ENCODE measurements at regions not wholly inside any gene's neighbourhood (a gene's known extent, or its start where the extent isn't known, plus 50 kb on each side); places are given as distances from the start of the nearest gene placed in this dataset.

DNA sequence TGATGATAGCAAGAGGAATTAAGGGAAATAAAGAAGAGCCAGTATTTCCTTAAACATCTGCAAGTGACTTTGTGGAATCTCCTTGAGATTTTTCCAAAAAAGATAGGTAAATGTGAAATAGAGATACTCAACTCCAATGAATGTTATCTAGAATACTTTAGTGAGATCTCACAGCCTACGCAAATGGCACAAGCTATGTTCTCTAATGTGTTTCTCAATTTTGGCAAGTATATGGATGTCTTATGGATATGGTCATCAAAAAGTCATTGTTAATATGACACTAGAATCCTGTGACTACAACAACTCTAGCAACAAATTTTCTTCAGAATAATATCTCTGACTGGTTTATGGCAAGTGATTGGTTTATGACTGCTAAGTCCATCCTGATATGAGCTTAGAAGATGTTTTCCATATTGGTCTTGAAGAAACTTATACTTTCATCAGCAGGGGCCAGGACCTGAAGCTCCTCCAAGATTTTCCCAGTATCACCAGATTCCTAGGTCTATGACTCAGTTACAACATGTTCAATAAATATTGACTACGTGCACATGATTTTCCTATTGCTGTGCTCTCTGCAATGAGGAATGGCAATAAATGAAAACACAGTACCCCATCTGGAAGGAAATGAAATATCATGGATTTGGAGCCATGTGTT is 170.9 kb upstream of the THBS1 start (continued):
- TF ChIP-seq KDM5A (IDR thresholded peaks at IDR 0.05; ENCODE audit: low read length): no peak
- TF ChIP-seq SUZ12 (IDR thresholded peaks at IDR 0.05; ENCODE audit: low read length): no peak
- no peak for TF ChIP-seq RAD21 (IDR thresholded peaks at IDR 0.05 in 1 of 2, conservative IDR thresholded peaks at IDR 0.05 in 1 of 2; ENCODE audit: low read depth in 2 of 2, low read length in 2 of 2)
- TF ChIP-seq NRF1 (IDR thresholded peaks at IDR 0.05; ENCODE audit: low read depth, low read length): no peak
- TF ChIP-seq CBX5 (IDR thresholded peaks at IDR 0.05; ENCODE audit: low read depth, low read length): no peak
